ENCODE measurements at regions not wholly inside any gene's neighbourhood (a gene's known extent, or its start where the extent isn't known, plus 50 kb on each side); places are given as distances from the start of the nearest gene placed in this dataset.
"Not testable (repeated sequence)": the region's sequence is repeated elsewhere in the genome, so short reads cannot be mapped to it uniquely, and the experiment has no call there.

- DNase-seq = peak; percentile 47 to 58
These were observed 81.4 kb downstream of the ALOX5AP start for GRCh38 chr13:30816736-30817135.

DNA sequence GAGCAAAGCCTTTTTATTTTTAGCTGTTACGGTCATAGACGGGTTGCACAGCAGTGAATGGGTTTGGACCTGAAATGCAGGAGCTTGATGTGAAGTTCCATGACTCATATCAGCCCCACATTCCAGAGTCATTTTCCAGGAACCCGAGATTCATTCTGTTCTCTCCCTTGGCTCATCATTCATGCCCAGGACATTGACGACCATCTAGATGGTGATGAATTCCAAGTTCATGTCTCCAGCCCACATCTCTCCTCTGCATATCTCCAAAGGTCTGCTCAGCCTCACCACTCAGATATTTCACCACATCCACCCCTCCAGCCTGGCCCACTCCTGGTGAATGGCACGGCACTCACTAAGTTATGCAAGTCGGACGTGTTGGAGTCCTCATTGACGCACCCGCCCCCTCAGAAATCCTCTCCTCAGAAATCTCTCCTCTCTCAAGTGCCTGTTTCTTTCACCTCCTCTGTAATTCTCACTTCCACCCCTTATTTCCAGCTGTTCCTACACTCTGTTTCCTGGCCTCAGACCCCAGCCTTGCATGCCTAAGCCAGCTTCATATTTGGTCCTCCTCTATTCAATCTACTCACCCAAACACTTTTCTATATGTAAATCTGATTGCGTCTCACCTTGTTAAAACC lies 83.1 kb downstream of the ALOX5AP start:
- peak in 1 of 2 donors; percentile 35 for DNase-seq

GRCh38 chr13:30819136-30819888 lies 84.0 kb downstream of the ALOX5AP start:
- no peak for DNase-seq

GRCh38 chr13:30821421-30821820 lies 84.7 kb upstream of the MEDAG start:
- no peak for DNase-seq

GRCh38 chr13:30824651-30825050 lies 81.4 kb upstream of the MEDAG start:
- DNase-seq = no peak

DNA sequence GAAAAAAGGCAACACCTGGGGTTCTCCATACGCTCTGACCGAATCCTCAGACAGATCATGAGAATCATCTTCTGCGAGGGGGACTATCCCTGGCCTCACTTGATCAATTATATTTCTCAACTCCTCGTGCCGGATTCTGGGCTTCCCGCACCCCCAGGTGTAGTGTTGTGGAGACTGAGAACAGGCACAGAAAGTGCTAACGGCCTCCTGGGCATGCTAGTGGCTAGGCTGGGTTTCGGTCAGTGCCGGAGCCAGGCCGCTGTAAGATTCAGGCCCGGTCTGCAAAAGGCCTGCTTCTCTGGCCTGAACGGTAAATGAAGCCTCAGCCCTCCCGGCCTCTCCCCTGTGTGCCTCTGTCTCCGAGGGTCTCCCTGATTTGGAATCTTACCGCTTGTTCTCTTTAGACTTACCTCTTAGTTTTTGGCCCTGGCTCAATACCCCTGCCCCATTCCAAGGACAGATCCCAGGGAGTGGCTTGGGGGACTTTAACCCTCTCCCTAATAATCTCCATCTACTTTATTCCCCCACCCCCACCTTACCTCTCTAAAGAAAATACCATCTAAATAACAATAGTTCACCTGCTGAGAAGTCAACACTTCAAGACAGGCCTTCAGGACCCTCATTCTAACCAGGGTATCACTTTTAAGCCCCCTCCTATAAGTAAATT lies 79.0 kb upstream of the MEDAG start:
- no peak for DNase-seq

- no peak for DNase-seq
These were observed 78.5 kb upstream of the MEDAG start for GRCh38 chr13:30827578-30827925.

- no peak for DNase-seq
These were observed 76.8 kb upstream of the MEDAG start for GRCh38 chr13:30829145-30829832.

GRCh38 chr13:30829833-30830637 lies 76.0 kb upstream of the MEDAG start:
- DNase-seq = no peak

DNA sequence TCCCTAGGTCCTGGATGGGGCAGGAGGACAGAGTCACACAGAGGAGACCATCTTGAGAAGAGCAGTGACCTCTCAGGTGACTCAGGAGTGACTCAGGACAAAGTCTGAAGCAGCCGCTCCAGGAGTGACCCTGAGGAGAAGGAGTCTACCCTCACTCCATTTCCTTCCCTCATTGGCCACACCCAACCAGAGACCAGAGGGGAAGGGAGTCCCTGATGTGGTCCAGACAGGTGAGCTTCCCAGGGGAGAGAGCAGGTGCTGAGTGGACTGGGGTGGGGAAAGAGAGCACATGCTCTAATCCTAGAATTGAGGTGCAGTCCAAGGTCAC lies 75.5 kb upstream of the MEDAG start:
- no peak for DNase-seq

DNA sequence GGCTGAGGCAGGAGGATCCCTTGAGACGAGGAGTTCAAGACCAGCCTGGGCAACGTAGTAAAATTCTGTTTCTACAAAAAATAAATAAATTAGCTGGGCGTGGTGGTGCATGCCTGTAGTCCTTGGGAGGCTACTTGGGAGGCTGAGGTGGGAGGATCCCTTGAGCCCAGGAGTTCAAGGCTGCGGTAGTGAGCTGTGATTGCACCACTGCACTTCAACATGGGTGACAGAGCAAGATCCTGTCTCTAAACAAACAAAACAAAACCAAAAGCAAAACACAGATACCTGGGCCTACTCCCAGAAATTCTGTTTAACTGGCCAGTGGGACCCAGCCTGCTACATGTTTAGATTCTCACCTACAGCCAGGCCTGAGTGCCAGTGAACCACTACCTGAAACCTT lies 74.6 kb upstream of the MEDAG start:
- DNase-seq = no peak

DNA sequence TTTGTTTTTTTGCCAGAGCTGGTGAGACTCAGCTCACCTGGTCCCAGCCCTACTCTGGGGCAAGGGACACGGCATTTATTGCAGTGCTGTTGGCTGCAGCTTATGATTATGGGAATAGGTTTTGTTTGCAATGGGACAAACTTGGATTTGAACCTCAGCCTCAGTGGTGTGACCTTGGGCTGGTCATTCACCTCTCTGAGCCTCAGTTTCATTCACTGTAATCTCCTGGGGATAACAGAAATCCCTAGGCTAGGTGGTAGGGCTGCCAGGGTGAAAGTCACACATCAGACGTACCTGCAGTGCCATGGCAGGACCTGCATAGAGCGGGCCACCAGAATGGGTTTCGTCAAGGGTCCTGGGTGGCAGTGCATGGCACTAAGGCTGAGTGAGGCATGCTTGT lies 73.7 kb upstream of the MEDAG start:
- no peak for DNase-seq

- DNase-seq = no peak
These were observed 73.2 kb upstream of the MEDAG start for GRCh38 chr13:30832845-30833332.

GRCh38 chr13:30835442-30835841 lies 70.6 kb upstream of the MEDAG start:
- DNase-seq = no peak

- DNase-seq = no peak
These were observed 68.6 kb upstream of the MEDAG start for GRCh38 chr13:30837227-30838159.

GRCh38 chr13:30839636-30840035 lies 66.4 kb upstream of the MEDAG start:
- DNase-seq = not testable (repeated sequence)

- no peak for DNase-seq
These were observed 65.6 kb upstream of the MEDAG start for GRCh38 chr13:30840515-30840914.

GRCh38 chr13:30841154-30841553 lies 64.9 kb upstream of the MEDAG start:
- no peak for DNase-seq

- DNase-seq = no peak
These were observed 62.5 kb upstream of the MEDAG start for GRCh38 chr13:30843548-30843947.

DNA sequence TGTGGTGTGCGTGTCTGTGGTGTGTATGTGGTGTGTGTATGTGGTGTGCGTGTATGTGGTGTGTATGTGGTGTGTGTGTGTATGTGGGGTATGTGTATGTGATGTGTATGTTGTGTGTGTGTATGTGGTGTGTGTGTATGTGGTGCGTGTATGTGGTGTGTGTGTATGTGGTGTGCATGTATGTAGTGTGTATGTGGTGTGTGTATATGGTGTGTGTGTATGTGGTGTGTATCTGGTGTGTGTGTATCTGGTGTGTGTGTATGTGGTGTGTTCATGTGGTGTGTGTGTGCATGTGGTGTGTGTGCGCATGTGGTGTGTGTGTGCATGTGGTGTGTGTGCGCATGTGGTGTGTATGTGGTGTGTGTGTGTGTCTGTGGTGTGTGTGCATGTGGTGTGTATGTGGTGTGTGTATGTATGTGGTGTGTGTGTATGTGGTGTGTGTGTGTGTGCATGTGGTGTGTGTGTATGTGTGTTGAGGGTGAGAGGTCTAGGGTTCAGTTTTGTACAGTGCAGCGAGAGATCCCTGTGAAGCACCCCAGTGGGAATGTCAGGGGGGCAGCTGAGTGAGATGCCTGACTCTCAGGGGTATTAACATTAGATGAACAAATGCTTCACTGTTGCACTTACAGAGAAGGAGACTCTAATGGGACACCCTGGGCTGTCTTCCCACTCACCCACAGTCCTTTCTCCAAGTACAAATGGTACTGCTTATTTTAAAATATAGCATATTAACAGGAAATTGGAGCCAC lies 61.3 kb upstream of the MEDAG start:
- DNase-seq = peak in 1 of 2 donors; percentile 10

Measured in inflammatory macrophage (primary cell).